ENCODE measurements at regions not wholly inside any gene's neighbourhood (a gene's known extent, or its start where the extent isn't known, plus 50 kb on each side); places are given as distances from the start of the nearest gene placed in this dataset.

DNA sequence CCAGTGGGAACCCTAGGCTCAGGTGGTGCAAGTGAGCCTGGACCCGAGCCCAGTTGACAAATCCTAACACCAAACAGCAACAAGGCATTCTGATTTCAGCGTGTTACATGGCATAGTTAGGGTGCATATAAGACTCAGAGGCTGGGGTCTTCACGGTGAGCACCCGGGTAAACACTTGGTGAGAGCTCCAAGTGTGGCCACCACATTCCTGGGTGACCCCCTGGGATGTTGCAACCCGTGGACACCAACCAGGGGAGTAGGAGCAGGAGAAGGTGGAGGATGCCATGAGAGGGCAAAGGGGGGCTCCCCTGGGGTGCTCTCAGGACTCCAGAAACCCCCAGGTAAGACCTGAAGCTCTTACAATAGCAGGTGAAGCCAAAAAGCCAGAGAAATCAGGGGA lies 69.9 kb upstream of the CDH5 start:
- CTCF ChIA-PET = no interaction called here
- Histone ChIP-seq H4K20me1 (ENCODE audit: control insufficient read depth, insufficient read depth, low read length, poor library complexity, severe bottlenecking) (no peaks in the 10 kb centered on the region), H2AFZ (ENCODE audit: insufficient read depth, low read depth, low read length, poor library complexity, severe bottlenecking) (no peak overlapping the region), H3K27me3 (replicated peaks in 1 of 4; ENCODE audit: control extremely low read depth in 1 of 4, control insufficient read depth in 3 of 4, insufficient read depth in 4 of 4, low read length in 3 of 4) (peaks cover 0 to 5% (median 0%) of the 10 kb centered on the region in 4 experiments), H3K27ac (ENCODE audit: low read length in 2 of 2) (no peak overlapping the region), H3K4me1 (ENCODE audit: control insufficient read depth in 2 of 2, insufficient read depth in 2 of 2, low read length in 2 of 2) (peaks cover 0 to 3% of the 10 kb centered on the region in 2 donors), H3K79me2 (ENCODE audit: control insufficient read depth, insufficient read depth, low read length) (no peaks in the 10 kb centered on the region), H3K9me3 (ENCODE audit: control extremely low read depth in 1 of 3, control insufficient read depth in 2 of 3, insufficient read depth in 1 of 3, low read length in 2 of 3) (peaks cover 0 to 11% (median 0%) of the 10 kb centered on the region in 3 donors), H3K36me3 (replicated peaks in 1 of 2; ENCODE audit: control extremely low read depth in 1 of 2, control insufficient read depth in 1 of 2, extremely low read depth in 1 of 2, insufficient read depth in 2 of 2, low read length in 1 of 2) (no peaks in the 10 kb centered on the region), H3K9ac (ENCODE audit: low read length) (no peak overlapping the region), H3K4me2 (replicated peaks; ENCODE audit: low read depth, low read length, poor library complexity, severe bottlenecking) (no peak overlapping the region), H3K4me3 (ENCODE audit: control extremely low read depth in 1 of 5, extremely low read depth in 1 of 5, insufficient read depth in 1 of 5, low read depth in 2 of 5, low read length in 4 of 5) (no peak overlapping the region)
- peaks cover 22% of the 10 kb centered on the region for H3K27me3 Mint-ChIP-seq
- intact Hi-C loops (cut with micrococcal nuclease) = no loop called here
- TF ChIP-seq, protein P1, sequence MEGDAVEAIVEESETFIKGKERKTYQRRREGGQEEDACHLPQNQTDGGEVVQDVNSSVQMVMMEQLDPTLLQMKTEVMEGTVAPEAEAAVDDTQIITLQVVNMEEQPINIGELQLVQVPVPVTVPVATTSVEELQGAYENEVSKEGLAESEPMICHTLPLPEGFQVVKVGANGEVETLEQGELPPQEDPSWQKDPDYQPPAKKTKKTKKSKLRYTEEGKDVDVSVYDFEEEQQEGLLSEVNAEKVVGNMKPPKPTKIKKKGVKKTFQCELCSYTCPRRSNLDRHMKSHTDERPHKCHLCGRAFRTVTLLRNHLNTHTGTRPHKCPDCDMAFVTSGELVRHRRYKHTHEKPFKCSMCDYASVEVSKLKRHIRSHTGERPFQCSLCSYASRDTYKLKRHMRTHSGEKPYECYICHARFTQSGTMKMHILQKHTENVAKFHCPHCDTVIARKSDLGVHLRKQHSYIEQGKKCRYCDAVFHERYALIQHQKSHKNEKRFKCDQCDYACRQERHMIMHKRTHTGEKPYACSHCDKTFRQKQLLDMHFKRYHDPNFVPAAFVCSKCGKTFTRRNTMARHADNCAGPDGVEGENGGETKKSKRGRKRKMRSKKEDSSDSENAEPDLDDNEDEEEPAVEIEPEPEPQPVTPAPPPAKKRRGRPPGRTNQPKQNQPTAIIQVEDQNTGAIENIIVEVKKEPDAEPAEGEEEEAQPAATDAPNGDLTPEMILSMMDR (IDR thresholded peaks at IDR 0.05) = no peak
- no peak for TF ChIP-seq EZH2 (IDR thresholded peaks at IDR 0.05; ENCODE audit: borderline replicate concordance, insufficient read depth, low read depth, low read length, poor library complexity, severe bottlenecking)
- H3K9me3 Mint-ChIP-seq (ENCODE audit: insufficient read depth) = no peaks in the 10 kb centered on the region
- H3K4me1 Mint-ChIP-seq = no peaks in the 10 kb centered on the region
- POLR2A ChIA-PET = no interaction called here
- no peak overlapping the region for H3K4me3 Mint-ChIP-seq
- 86% methylated on average over 4 of the region's 5 CpGs for WGBS (ENCODE audit: insufficient coverage)
- no peak for DNase-seq
- no peak overlapping the region for H3K27ac Mint-ChIP-seq
- ATAC-seq (ENCODE audit: low read depth) = no peak

DNA sequence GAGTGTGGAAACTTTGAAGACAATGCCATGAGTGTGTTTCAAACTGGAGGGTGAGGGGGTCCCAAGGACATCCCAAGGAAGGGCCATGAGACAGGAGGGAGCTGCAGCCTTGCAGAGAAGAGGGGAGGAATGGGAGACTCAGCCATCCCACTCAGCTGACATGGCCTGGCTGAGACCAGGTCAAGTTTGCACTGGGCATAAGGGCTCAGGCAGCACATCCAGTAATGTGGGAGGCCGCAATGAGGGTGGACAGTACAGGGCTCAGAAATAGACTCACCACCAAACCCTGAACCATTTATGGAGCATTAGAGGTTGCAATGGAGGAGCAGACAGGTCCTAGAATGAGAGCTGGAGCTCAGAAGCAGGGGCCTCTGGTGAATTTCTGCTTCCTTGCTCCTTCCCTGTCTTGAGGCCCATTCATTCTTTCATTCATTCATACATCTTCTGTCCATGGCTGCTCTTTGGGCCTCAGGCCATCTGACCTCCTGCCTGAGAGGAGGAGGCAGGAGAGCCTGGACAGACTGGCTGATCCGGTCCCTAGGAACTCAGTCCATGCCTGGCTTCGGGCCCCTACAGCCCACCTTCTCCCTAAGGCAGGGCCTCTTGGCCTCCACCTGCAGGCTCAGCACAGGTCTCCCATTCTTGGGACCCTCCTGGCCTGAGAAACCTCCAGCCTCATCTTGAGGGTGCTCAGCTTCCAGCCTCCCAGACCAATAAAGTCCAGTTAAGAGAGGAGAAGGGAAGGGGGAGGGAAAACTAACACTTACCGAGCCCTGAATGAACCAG lies 70.5 kb upstream of the CDH5 start:
- Mint-ChIP-seq H3K27ac (no peak overlapping the region), H3K9me3 (ENCODE audit: insufficient read depth) (no peaks in the 10 kb centered on the region), H3K27me3 (peaks cover 24% of the 10 kb centered on the region), H3K4me3 (no peak overlapping the region), H3K4me1 (no peaks in the 10 kb centered on the region)
- peaks cover 0 to 11% (median 0%) of the 10 kb centered on the region in 3 donors for H3K9me3 ChIP-seq (ENCODE audit: control extremely low read depth in 1 of 3, control insufficient read depth in 2 of 3, insufficient read depth in 1 of 3, low read length in 2 of 3)
- no peak overlapping the region for H3K4me2 ChIP-seq (replicated peaks; ENCODE audit: low read depth, low read length, poor library complexity, severe bottlenecking)
- H3K79me2 ChIP-seq (ENCODE audit: control insufficient read depth, insufficient read depth, low read length) = no peaks in the 10 kb centered on the region
- no peak overlapping the region for H2AFZ ChIP-seq (ENCODE audit: insufficient read depth, low read depth, low read length, poor library complexity, severe bottlenecking)
- no peak overlapping the region for H3K27ac ChIP-seq (ENCODE audit: low read length in 2 of 2)
- 100% methylated on average over 1 of the region's 4 CpGs for WGBS (ENCODE audit: insufficient coverage)
- ATAC-seq (ENCODE audit: low read depth) = no peak
- intact Hi-C loops (cut with micrococcal nuclease) = no loop called here
- peaks cover 0 to 5% (median 0%) of the 10 kb centered on the region in 4 experiments for H3K27me3 ChIP-seq (replicated peaks in 1 of 4; ENCODE audit: control extremely low read depth in 1 of 4, control insufficient read depth in 3 of 4, insufficient read depth in 4 of 4, low read length in 3 of 4)
- no peak overlapping the region for H3K4me3 ChIP-seq (ENCODE audit: control extremely low read depth in 1 of 5, extremely low read depth in 1 of 5, insufficient read depth in 1 of 5, low read depth in 2 of 5, low read length in 4 of 5)
- H3K4me1 ChIP-seq (ENCODE audit: control insufficient read depth in 2 of 2, insufficient read depth in 2 of 2, low read length in 2 of 2) = peaks cover 0 to 3% of the 10 kb centered on the region in 2 donors
- H3K9ac ChIP-seq (ENCODE audit: low read length) = no peak overlapping the region
- CTCF ChIA-PET = no interaction called here
- TF ChIP-seq, protein P1 (IDR thresholded peaks at IDR 0.05) = no peak
- no peak for TF ChIP-seq EZH2 (IDR thresholded peaks at IDR 0.05; ENCODE audit: borderline replicate concordance, insufficient read depth, low read depth, low read length, poor library complexity, severe bottlenecking)
- no peaks in the 10 kb centered on the region for H4K20me1 ChIP-seq (ENCODE audit: control insufficient read depth, insufficient read depth, low read length, poor library complexity, severe bottlenecking)
- DNase-seq = no peak
- POLR2A ChIA-PET = no interaction called here
- H3K36me3 ChIP-seq (replicated peaks in 1 of 2; ENCODE audit: control extremely low read depth in 1 of 2, control insufficient read depth in 1 of 2, extremely low read depth in 1 of 2, insufficient read depth in 2 of 2, low read length in 1 of 2) = no peaks in the 10 kb centered on the region
